K562 (cell line): ENCODE measurements at regions not wholly inside any gene's neighbourhood (a gene's known extent, or its start where the extent isn't known, plus 50 kb on each side); places are given as distances from the start of the nearest gene placed in this dataset.
"Not testable (repeated sequence)": the region's sequence is repeated elsewhere in the genome, so short reads cannot be mapped to it uniquely, and the experiment has no call there.

ENCODE experiments used
- ADNP ChIP-seq: fragments of 200-800 bp; sonication (Bioruptor generic); IDR thresholded peaks from 2 replicates; pipeline ENCODE4 v1.6.1; 2016; ENCODE audit warnings: missing genetic modification characterization, missing compliant biosample characterization
- POLR2A ChIP-seq: fragments of 450-650 bp; conservative IDR thresholded peaks from 2 replicates; pipeline ENCODE4 v1.6.1; 2016
- RAD21 ChIP-seq, 2 experiments: fragments of 250-450 bp in 1 of 2; fragments of 450-650 bp in 1 of 2; sonication (Bioruptor Pico) in 1 of 2; formaldehyde crosslinking in 1 of 2; IDR thresholded peaks in 1 of 2; conservative IDR thresholded peaks in 1 of 2; 2 replicates each; pipeline versions ENCODE4 v1.4.0 to v1.8.0; 2020 to 2022; ENCODE audit warnings: mild to moderate bottlenecking in 2 of 2, moderate library complexity in 1 of 2
- ZNF583 ChIP-seq: fragments of 250-450 bp; sonication (Bioruptor Pico); IDR thresholded peaks from 2 replicates; pipeline ENCODE4 v1.4.0; 2020
- TF ChIP-seq, protein P1 (sequence below): sonication (generic); formaldehyde crosslinking; IDR thresholded peaks from 2 replicates; pipeline ENCODE4 v1.8.0; 2022; ENCODE audit warnings: mild to moderate bottlenecking, low read depth, missing genetic modification reagents

DNA sequence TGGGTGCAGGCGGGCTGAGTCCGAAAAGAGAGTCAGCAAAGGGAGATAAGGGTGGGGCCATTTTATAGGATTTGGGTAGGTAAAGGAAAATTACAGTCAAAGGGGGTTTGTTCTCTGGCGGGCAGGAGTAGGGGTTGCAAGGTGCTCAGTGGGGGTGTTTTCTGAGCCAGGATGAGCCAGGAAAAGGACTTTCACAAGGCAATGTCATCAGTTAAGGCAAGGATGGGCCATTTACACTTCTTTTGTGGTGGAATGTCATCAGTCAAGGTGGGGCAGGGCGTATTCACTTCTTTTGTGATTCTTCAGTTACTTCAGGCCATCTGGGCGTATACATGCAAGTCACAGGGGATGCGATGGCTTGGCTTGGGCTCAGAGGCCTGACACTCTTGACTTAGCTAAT is 998.2 kb downstream of the PCDH9 start:
- not testable (repeated sequence) for TF ChIP-seq ADNP; RAD21 (CRISPR knock-in tag; conservative IDR thresholded peaks at IDR 0.05 in 1 of 2, IDR thresholded peaks at IDR 0.05 in 1 of 2); POLR2A; ZNF583 (CRISPR knock-in tag)
- TF ChIP-seq, protein P1, sequence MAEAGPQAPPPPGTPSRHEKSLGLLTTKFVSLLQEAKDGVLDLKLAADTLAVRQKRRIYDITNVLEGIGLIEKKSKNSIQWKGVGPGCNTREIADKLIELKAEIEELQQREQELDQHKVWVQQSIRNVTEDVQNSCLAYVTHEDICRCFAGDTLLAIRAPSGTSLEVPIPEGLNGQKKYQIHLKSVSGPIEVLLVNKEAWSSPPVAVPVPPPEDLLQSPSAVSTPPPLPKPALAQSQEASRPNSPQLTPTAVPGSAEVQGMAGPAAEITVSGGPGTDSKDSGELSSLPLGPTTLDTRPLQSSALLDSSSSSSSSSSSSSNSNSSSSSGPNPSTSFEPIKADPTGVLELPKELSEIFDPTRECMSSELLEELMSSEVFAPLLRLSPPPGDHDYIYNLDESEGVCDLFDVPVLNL: not testable (repeated sequence)
